ENCODE measurements at regions not wholly inside any gene's neighbourhood (a gene's known extent, or its start where the extent isn't known, plus 50 kb on each side); places are given as distances from the start of the nearest gene placed in this dataset.

DNA sequence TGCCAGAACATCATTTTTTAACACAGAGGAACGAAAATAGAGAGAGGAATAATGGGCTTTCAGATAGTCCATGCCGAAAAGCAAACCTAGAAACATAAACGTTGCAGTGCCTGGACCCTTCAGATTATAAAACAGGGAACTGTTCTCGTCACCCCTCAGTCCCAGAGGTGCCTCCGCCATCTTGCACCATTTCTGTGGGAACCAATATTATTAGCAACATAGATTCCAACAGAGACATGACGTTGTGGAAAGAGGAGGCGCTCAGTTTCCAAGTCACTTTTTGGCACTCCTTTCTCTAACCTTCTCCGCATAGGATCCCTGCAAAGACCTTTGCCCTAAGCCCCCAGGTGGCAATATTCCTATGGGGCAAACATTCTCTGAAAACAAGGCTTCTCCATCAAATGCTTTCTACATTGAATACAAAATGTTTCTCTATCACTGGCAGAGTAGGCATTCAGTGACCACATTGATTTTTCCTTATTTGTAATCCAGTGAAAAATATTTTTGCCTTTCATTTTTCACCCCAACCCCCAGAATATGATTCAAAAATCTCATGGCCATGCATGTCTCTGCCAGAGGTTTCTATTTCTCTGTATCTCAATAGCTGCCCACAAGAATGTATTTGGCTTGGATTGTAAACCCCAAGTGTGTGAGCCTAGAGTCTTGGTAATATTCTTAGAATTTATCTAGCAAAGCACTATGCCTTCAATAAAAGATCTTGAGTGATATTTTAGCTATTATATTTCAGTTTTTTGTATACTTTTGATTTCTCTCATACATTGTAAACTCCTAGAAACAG is 500.8 kb upstream of the WWC1 start:
- Histone ChIP-seq H3K27me3 (ENCODE audit: insufficient read depth, low read depth, low read length) (no peaks in the 10 kb centered on the region), H4K20me1 (ENCODE audit: insufficient read depth) (no peaks in the 10 kb centered on the region), H3K4me2 (ENCODE audit: low read length) (no peak overlapping the region), H3K27ac (ENCODE audit: low read length) (no peak overlapping the region), H3K9me3 (ENCODE audit: low read length) (peaks cover 4% of the 10 kb centered on the region), H3F3A (ENCODE audit: insufficient read depth, low read length, poor library complexity, severe bottlenecking) (no peaks in the 10 kb centered on the region), H3K9ac (ENCODE audit: low read length) (no peak overlapping the region), H3K9me2 (ENCODE audit: insufficient read depth, low read length) (no peaks in the 10 kb centered on the region), H2AFZ (ENCODE audit: low read depth, low read length) (no peak overlapping the region), H3K79me2 (replicated peaks; ENCODE audit: insufficient read depth, low read length) (no peaks in the 10 kb centered on the region), H3K4me3 (ENCODE audit: low read length) (no peak overlapping the region), H3K36me3 (ENCODE audit: insufficient read depth, low read length) (no peaks in the 10 kb centered on the region)
- no peak for TF ChIP-seq MXI1 (conservative IDR thresholded peaks at IDR 0.05; ENCODE audit: poor library complexity, severe bottlenecking)

DNA sequence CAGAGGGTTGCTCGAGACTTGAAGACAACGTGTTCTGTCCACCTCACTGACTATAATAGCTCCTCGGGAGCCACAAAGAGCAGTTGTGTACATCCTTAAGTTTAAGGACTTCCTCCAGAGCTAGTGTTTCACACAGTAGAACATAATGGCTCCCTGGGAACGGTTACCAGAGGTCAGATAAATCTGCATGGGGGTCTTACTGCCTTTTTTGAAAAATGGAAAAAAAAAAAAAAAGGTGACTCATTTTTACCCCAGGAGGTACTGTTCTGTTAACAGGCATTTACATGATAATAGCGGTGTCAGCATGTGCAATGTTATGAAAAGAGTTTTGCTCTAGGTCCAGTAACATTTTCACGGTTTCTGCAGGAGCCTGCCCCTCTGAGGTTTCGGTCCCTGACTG is 498.9 kb upstream of the WWC1 start:
- H3K27me3 ChIP-seq (ENCODE audit: insufficient read depth, low read depth, low read length) = no peaks in the 10 kb centered on the region
- no peak overlapping the region for H2AFZ ChIP-seq (ENCODE audit: low read depth, low read length)
- H3K4me3 ChIP-seq (ENCODE audit: low read length) = no peak overlapping the region
- no peaks in the 10 kb centered on the region for H3K79me2 ChIP-seq (replicated peaks; ENCODE audit: insufficient read depth, low read length)
- no peak overlapping the region for H3K9ac ChIP-seq (ENCODE audit: low read length)
- no peak overlapping the region for H3K4me2 ChIP-seq (ENCODE audit: low read length)
- no peak overlapping the region for H3K27ac ChIP-seq (ENCODE audit: low read length)
- peaks cover 4% of the 10 kb centered on the region for H3K9me3 ChIP-seq (ENCODE audit: low read length)
- TF ChIP-seq SMC3 (conservative IDR thresholded peaks at IDR 0.05; ENCODE audit: poor library complexity) = no peak
- no peak for TF ChIP-seq EP300 (conservative IDR thresholded peaks at IDR 0.05; ENCODE audit: poor library complexity, severe bottlenecking)
- TF ChIP-seq, protein P1, sequence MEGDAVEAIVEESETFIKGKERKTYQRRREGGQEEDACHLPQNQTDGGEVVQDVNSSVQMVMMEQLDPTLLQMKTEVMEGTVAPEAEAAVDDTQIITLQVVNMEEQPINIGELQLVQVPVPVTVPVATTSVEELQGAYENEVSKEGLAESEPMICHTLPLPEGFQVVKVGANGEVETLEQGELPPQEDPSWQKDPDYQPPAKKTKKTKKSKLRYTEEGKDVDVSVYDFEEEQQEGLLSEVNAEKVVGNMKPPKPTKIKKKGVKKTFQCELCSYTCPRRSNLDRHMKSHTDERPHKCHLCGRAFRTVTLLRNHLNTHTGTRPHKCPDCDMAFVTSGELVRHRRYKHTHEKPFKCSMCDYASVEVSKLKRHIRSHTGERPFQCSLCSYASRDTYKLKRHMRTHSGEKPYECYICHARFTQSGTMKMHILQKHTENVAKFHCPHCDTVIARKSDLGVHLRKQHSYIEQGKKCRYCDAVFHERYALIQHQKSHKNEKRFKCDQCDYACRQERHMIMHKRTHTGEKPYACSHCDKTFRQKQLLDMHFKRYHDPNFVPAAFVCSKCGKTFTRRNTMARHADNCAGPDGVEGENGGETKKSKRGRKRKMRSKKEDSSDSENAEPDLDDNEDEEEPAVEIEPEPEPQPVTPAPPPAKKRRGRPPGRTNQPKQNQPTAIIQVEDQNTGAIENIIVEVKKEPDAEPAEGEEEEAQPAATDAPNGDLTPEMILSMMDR (IDR thresholded peaks at IDR 0.05; ENCODE audit: poor library complexity, severe bottlenecking) = no peak
- no peak for TF ChIP-seq POLR2AphosphoS5 (IDR thresholded peaks at IDR 0.05)
- no peak for TF ChIP-seq RAD21 (conservative IDR thresholded peaks at IDR 0.05)
- TF ChIP-seq EZH2 (IDR thresholded peaks at IDR 0.05; ENCODE audit: borderline replicate concordance, insufficient read depth, low read length, poor library complexity, severe bottlenecking) = no peak
- TF ChIP-seq MXI1 (conservative IDR thresholded peaks at IDR 0.05; ENCODE audit: poor library complexity, severe bottlenecking) = no peak
- TF ChIP-seq TAF1 (IDR thresholded peaks at IDR 0.05; ENCODE audit: low read depth) = no peak
- TF ChIP-seq, protein P2, sequence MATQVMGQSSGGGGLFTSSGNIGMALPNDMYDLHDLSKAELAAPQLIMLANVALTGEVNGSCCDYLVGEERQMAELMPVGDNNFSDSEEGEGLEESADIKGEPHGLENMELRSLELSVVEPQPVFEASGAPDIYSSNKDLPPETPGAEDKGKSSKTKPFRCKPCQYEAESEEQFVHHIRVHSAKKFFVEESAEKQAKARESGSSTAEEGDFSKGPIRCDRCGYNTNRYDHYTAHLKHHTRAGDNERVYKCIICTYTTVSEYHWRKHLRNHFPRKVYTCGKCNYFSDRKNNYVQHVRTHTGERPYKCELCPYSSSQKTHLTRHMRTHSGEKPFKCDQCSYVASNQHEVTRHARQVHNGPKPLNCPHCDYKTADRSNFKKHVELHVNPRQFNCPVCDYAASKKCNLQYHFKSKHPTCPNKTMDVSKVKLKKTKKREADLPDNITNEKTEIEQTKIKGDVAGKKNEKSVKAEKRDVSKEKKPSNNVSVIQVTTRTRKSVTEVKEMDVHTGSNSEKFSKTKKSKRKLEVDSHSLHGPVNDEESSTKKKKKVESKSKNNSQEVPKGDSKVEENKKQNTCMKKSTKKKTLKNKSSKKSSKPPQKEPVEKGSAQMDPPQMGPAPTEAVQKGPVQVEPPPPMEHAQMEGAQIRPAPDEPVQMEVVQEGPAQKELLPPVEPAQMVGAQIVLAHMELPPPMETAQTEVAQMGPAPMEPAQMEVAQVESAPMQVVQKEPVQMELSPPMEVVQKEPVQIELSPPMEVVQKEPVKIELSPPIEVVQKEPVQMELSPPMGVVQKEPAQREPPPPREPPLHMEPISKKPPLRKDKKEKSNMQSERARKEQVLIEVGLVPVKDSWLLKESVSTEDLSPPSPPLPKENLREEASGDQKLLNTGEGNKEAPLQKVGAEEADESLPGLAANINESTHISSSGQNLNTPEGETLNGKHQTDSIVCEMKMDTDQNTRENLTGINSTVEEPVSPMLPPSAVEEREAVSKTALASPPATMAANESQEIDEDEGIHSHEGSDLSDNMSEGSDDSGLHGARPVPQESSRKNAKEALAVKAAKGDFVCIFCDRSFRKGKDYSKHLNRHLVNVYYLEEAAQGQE (IDR thresholded peaks at IDR 0.05; ENCODE audit: borderline replicate concordance) = no peak
- no peaks in the 10 kb centered on the region for H3K9me2 ChIP-seq (ENCODE audit: insufficient read depth, low read length)
- no peaks in the 10 kb centered on the region for H3K36me3 ChIP-seq (ENCODE audit: insufficient read depth, low read length)
- H3F3A ChIP-seq (ENCODE audit: insufficient read depth, low read length, poor library complexity, severe bottlenecking) = no peaks in the 10 kb centered on the region
- no peaks in the 10 kb centered on the region for H4K20me1 ChIP-seq (ENCODE audit: insufficient read depth)
